ENCODE measurements at regions not wholly inside any gene's neighbourhood (a gene's known extent, or its start where the extent isn't known, plus 50 kb on each side); places are given as distances from the start of the nearest gene placed in this dataset.

GRCh38 chr14:84856751-84857534 is 673.0 kb upstream of the FLRT2 start:
- DNase-seq (ENCODE audit: insufficient read length, low spot score): no peak
- no peak for TF ChIP-seq CTCF (IDR thresholded peaks at IDR 0.05; ENCODE audit: insufficient read depth, missing control alignments)
- no peak for FAIRE-seq

- DNase-seq (ENCODE audit: insufficient read length, low spot score) (no peak), FAIRE-seq (no peak)
- no peak for TF ChIP-seq CTCF (IDR thresholded peaks at IDR 0.05; ENCODE audit: insufficient read depth, missing control alignments)
Measured at GRCh38 chr14:84857571-84857970, 672.4 kb upstream of the FLRT2 start.

GRCh38 chr14:84859116-84859515 is 670.8 kb upstream of the FLRT2 start:
- DNase-seq (ENCODE audit: insufficient read length, low spot score): no peak
- TF ChIP-seq CTCF (IDR thresholded peaks at IDR 0.05; ENCODE audit: insufficient read depth, missing control alignments): no peak
- no peak for FAIRE-seq

- FAIRE-seq (no peak), DNase-seq (ENCODE audit: insufficient read length, low spot score) (no peak)
- no peak for TF ChIP-seq CTCF (IDR thresholded peaks at IDR 0.05; ENCODE audit: insufficient read depth, missing control alignments)
Measured at GRCh38 chr14:84864548-84865271, 665.2 kb upstream of the FLRT2 start.

- TF ChIP-seq CTCF (IDR thresholded peaks at IDR 0.05; ENCODE audit: insufficient read depth, missing control alignments): no peak
- FAIRE-seq (no peak), DNase-seq (ENCODE audit: insufficient read length, low spot score) (no peak)
Measured at GRCh38 chr14:84871734-84872133, 658.2 kb upstream of the FLRT2 start.

GRCh38 chr14:84874436-84874835 is 655.5 kb upstream of the FLRT2 start:
- no peak for TF ChIP-seq CTCF (IDR thresholded peaks at IDR 0.05; ENCODE audit: insufficient read depth, missing control alignments)
- no peak for FAIRE-seq
- DNase-seq (ENCODE audit: insufficient read length, low spot score): no peak

- no peak for TF ChIP-seq CTCF (IDR thresholded peaks at IDR 0.05; ENCODE audit: insufficient read depth, missing control alignments)
- FAIRE-seq: no peak
Measured at GRCh38 chr14:84877061-84877460, 652.9 kb upstream of the FLRT2 start.

More at GRCh38 chr14:84877061-84877460, 652.9 kb upstream of the FLRT2 start:
- no peak for DNase-seq (ENCODE audit: insufficient read length, low spot score)
